GM23338 (cell line): ENCODE measurements at regions not wholly inside any gene's neighbourhood (a gene's known extent, or its start where the extent isn't known, plus 50 kb on each side); places are given as distances from the start of the nearest gene placed in this dataset.

Source experiments
- ATAC-seq: fragments of 200-7000 bp; cut with Tn5 transposase; 3 replicates; pipeline ENCODE4 v1.9.1; 2020
- DNase-seq: peaks from one replicate; pipeline ENCODE4 v3.0.0-alpha.2; 2015; ENCODE audit warnings: low spot score
- H2AFZ ChIP-seq: fragments of 200-600 bp; sonication (generic); 2 replicates; pipeline ENCODE4 v1.8.0; 2016; ENCODE audit warnings: antibody characterized with exemption, mild to moderate bottlenecking, moderate library complexity
- H3F3A ChIP-seq: fragments of 200-600 bp; sonication (generic); replicated peaks from 2 replicates; pipeline ENCODE4 v1.8.0; 2017; ENCODE audit warnings: antibody characterized with exemption, mixed run types, low read depth
- H3K27ac ChIP-seq: fragments of 200-600 bp; sonication (generic); 2 replicates; pipeline ENCODE4 v1.6.1; 2016; ENCODE audit warnings: low read depth
- H3K27me3 ChIP-seq: fragments of 200-600 bp; sonication (generic); 2 replicates; pipeline ENCODE4 v1.8.0; 2016; ENCODE audit warnings: mild to moderate bottlenecking, mixed run types, moderate library complexity; ENCODE audit not compliant: insufficient read depth
- H3K36me3 ChIP-seq: fragments of 200-600 bp; sonication (generic); 2 replicates; pipeline ENCODE4 v1.8.0; 2016; ENCODE audit warnings: mild to moderate bottlenecking; ENCODE audit not compliant: insufficient read depth
- H3K4me1 ChIP-seq: fragments of 200-600 bp; sonication (generic); 2 replicates; pipeline ENCODE4 v1.8.0; 2016; ENCODE audit warnings: mild to moderate bottlenecking, moderate library complexity; ENCODE audit not compliant: insufficient read depth
- H3K4me2 ChIP-seq: fragments of 200-600 bp; sonication (generic); 2 replicates; pipeline ENCODE4 v1.7.1; 2017; ENCODE audit warnings: mixed run types
- H3K4me3 ChIP-seq: fragments of 200-600 bp; sonication (generic); 2 replicates; pipeline ENCODE4 v1.6.1; 2016; ENCODE audit warnings: mixed run types
- H3K79me2 ChIP-seq: fragments of 200-600 bp; sonication (generic); replicated peaks from 2 replicates; pipeline ENCODE4 v1.8.0; 2017; ENCODE audit warnings: mild to moderate bottlenecking; ENCODE audit not compliant: insufficient read depth
- H3K9me2 ChIP-seq: fragments of 200-600 bp; sonication (generic); 2 replicates; pipeline ENCODE4 v1.8.0; 2017; ENCODE audit not compliant: insufficient read depth
- H4K20me1 ChIP-seq: fragments of 200-600 bp; sonication (generic); replicated peaks from 2 replicates; pipeline ENCODE4 v1.8.0; 2017; ENCODE audit warnings: mild to moderate bottlenecking; ENCODE audit not compliant: insufficient read depth
- H3K27ac Mint-ChIP-seq: 2 replicates; pipeline ENCODE4 v1.8.0; 2020; ENCODE audit warnings: inconsistent platforms, mild to moderate bottlenecking, moderate library complexity, mixed read lengths
- H3K27me3 Mint-ChIP-seq: 3 replicates; pipeline ENCODE4 v1.8.0; 2022; ENCODE audit warnings: low read depth, mild to moderate bottlenecking, moderate library complexity, mixed read lengths, inconsistent platforms; ENCODE audit not compliant: insufficient read depth, poor library complexity
- H3K36me3 Mint-ChIP-seq: 3 replicates; pipeline ENCODE4 v1.8.0; 2021; ENCODE audit warnings: low read depth, mild to moderate bottlenecking, inconsistent platforms, moderate library complexity, mixed read lengths
- H3K4me1 Mint-ChIP-seq: 3 replicates; pipeline ENCODE4 v1.8.0; 2020; ENCODE audit warnings: mild to moderate bottlenecking, inconsistent platforms, mixed read lengths
- H3K4me3 Mint-ChIP-seq: 3 replicates; pipeline ENCODE4 v1.8.0; 2021; ENCODE audit warnings: moderate library complexity, mild to moderate bottlenecking, inconsistent platforms, mixed read lengths
- H3K9me3 Mint-ChIP-seq: 3 replicates; pipeline ENCODE4 v1.8.0; 2020; ENCODE audit warnings: moderate library complexity, mild to moderate bottlenecking, inconsistent platforms, mixed read lengths
- EZH2 ChIP-seq: fragments of 200-600 bp; sonication (generic); IDR thresholded peaks from one replicate; pipeline ENCODE4 v1.8.0; 2017; ENCODE audit warnings: antibody characterized with exemption, mild to moderate bottlenecking, low read depth; ENCODE audit not compliant: unreplicated experiment
- NANOG ChIP-seq: IDR thresholded peaks from 2 replicates; pipeline ENCODE4 v1.6.1; 2016; ENCODE audit warnings: antibody characterized with exemption, borderline replicate concordance
- STAT1 ChIP-seq: IDR thresholded peaks from one replicate; pipeline ENCODE4 v1.6.1; 2016; ENCODE audit warnings: antibody characterized with exemption; ENCODE audit not compliant: unreplicated experiment
- ZNF114 ChIP-seq: fragments of 250-450 bp; sonication (Bioruptor Pico); IDR thresholded peaks from 2 replicates; pipeline ENCODE4 v1.5.0; 2020; ENCODE audit warnings: mild to moderate bottlenecking, moderate library complexity

DNA sequence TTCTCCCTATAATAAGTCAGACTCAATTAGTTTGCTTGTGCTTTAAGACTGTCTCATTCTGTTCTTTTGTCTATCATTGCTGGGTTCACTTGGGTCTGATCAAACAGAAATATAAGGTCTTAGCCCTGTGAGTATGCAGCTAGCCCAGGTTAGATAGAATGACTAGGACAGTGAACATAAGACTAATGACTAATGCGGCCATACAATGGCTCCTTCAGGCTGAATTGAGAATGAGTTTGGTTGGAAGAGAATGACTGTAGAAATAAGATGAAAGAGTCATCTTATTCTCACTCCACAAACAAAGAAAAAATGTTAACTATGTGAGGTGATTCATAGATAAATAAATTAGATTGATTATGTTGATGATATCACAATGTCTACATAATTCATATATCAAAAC lies 50.1 kb upstream of the OBI1 start:
- Histone ChIP-seq H3K36me3 (no peaks in the 10 kb centered on the region), H3K4me3 (no peak overlapping the region), H3K4me2 (no peak overlapping the region), H2AFZ (no peak overlapping the region), H3K27me3 (no peaks in the 10 kb centered on the region), H3K9me2 (no peaks in the 10 kb centered on the region), H3K79me2 (no peaks in the 10 kb centered on the region), H3F3A (no peaks in the 10 kb centered on the region), H3K27ac (no peak overlapping the region), H4K20me1 (no peaks in the 10 kb centered on the region), H3K4me1 (peaks cover 23% of the 10 kb centered on the region)
- Mint-ChIP-seq H3K27ac (no peak overlapping the region), H3K36me3 (no peaks in the 10 kb centered on the region), H3K27me3 (no peaks in the 10 kb centered on the region), H3K9me3 (peaks cover 4% of the 10 kb centered on the region; the same call in 1 of the 3 replicates), H3K4me3 (no peak overlapping the region), H3K4me1 (peaks cover 23% of the 10 kb centered on the region)
- TF ChIP-seq ZNF114 (no peak), NANOG (no peak), EZH2 (no peak), STAT1 (no peak)
- DNase-seq (no peak), ATAC-seq (no peak)
